NT2/D1 (cell line): ENCODE measurements at regions not wholly inside any gene's neighbourhood (a gene's known extent, or its start where the extent isn't known, plus 50 kb on each side); places are given as distances from the start of the nearest gene placed in this dataset.

Source experiments
- YY1 ChIP-seq: IDR thresholded peaks from 2 replicates; pipeline ENCODE4 v1.6.1; 2011; ENCODE audit not compliant: insufficient read length, insufficient read depth
- ZNF274 ChIP-seq: IDR thresholded peaks from 2 replicates; pipeline ENCODE4 v1.6.1; 2011; ENCODE audit warnings: mild to moderate bottlenecking, low read depth, low read length

GRCh38 chr11:130576146-130576545 lies 127.7 kb downstream of the ADAMTS15 start:
- no peak for TF ChIP-seq YY1
- TF ChIP-seq ZNF274, result no peak
